Loucy (cell line): ENCODE measurements at regions not wholly inside any gene's neighbourhood (a gene's known extent, or its start where the extent isn't known, plus 50 kb on each side); places are given as distances from the start of the nearest gene placed in this dataset.

Source experiments
- H2AFZ ChIP-seq: fragments of 200-600 bp; sonication (generic); 2 replicates; pipeline ENCODE4 v1.6.0; 2016; ENCODE audit warnings: antibody characterized with exemption, mild to moderate bottlenecking, low read length, moderate library complexity
- H3F3A ChIP-seq: fragments of 200-600 bp; 2 replicates; pipeline ENCODE4 v1.6.0; 2016; ENCODE audit warnings: antibody characterized with exemption, low read depth, mild to moderate bottlenecking
- H3K27me3 ChIP-seq: fragments of 200-600 bp; sonication (generic); 2 replicates; pipeline ENCODE4 v1.6.1; 2014; ENCODE audit warnings: low read length, mild to moderate bottlenecking; ENCODE audit not compliant: insufficient read depth, poor library complexity, severe bottlenecking
- H3K36me3 ChIP-seq: fragments of 200-600 bp; sonication (generic); 2 replicates; pipeline ENCODE4 v1.6.1; 2016; ENCODE audit warnings: low read length; ENCODE audit not compliant: insufficient read depth
- H3K4me1 ChIP-seq: fragments of 200-600 bp; sonication (generic); 2 replicates; pipeline ENCODE4 v1.5.1; 2014; ENCODE audit warnings: low read length, mild to moderate bottlenecking; ENCODE audit not compliant: insufficient read depth, poor library complexity, severe bottlenecking
- H3K4me2 ChIP-seq: fragments of 200-600 bp; sonication (generic); 2 replicates; pipeline ENCODE4 v1.6.0; 2014; ENCODE audit warnings: antibody characterized with exemption, low read length, low read depth, mild to moderate bottlenecking; ENCODE audit not compliant: poor library complexity, severe bottlenecking
- H3K4me3 ChIP-seq: fragments of 200-600 bp; sonication (generic); 2 replicates; pipeline ENCODE4 v1.5.1; 2014; ENCODE audit warnings: low read length, mild to moderate bottlenecking, mixed read lengths; ENCODE audit not compliant: poor library complexity, severe bottlenecking
- H3K79me2 ChIP-seq: fragments of 200-600 bp; sonication (generic); 2 replicates; pipeline ENCODE4 v1.6.1; 2014; ENCODE audit warnings: low read length; ENCODE audit not compliant: insufficient read depth
- H3K9ac ChIP-seq: fragments of 200-600 bp; sonication (generic); 2 replicates; pipeline ENCODE4 v1.6.0; 2014; ENCODE audit warnings: mild to moderate bottlenecking, low read depth, low read length, moderate library complexity; ENCODE audit not compliant: poor library complexity, severe bottlenecking
- H3K9me2 ChIP-seq: fragments of 200-600 bp; sonication (generic); replicated peaks from 2 replicates; pipeline ENCODE4 v1.6.1; 2016; ENCODE audit warnings: low read depth, low read length, mixed read lengths
- H3K9me3 ChIP-seq: fragments of 200-600 bp; sonication (generic); 2 replicates; pipeline ENCODE4 v1.6.1; 2014; ENCODE audit warnings: mild to moderate bottlenecking, antibody characterized with exemption, low read length, low read depth; ENCODE audit not compliant: insufficient read depth
- H4K20me1 ChIP-seq: fragments of 200-600 bp; sonication (generic); 2 replicates; pipeline ENCODE4 v1.6.0; 2014; ENCODE audit warnings: antibody characterized with exemption, low read length, mild to moderate bottlenecking; ENCODE audit not compliant: insufficient read depth, poor library complexity, severe bottlenecking
- CTCF ChIP-seq: fragments of 200-600 bp; sonication (generic); conservative IDR thresholded peaks from 2 replicates; pipeline ENCODE4 v1.5.1; 2014; ENCODE audit warnings: mild to moderate bottlenecking, antibody characterized with exemption, low read length
- EZH2phosphoT487 ChIP-seq: fragments of 200-600 bp; IDR thresholded peaks from 2 replicates; pipeline ENCODE4 v1.6.1; 2018; ENCODE audit warnings: antibody characterized with exemption, mild to moderate bottlenecking, moderate library complexity, borderline replicate concordance

GRCh38 chr1:58165073-58165472 is 381.5 kb downstream of the OMA1 start:
- no peaks in the 10 kb centered on the region for H3K79me2 ChIP-seq
- H2AFZ ChIP-seq = no peak overlapping the region
- no peaks in the 10 kb centered on the region for H3K27me3 ChIP-seq
- peaks cover 23% of the 10 kb centered on the region for H3K4me1 ChIP-seq
- H3K4me2 ChIP-seq = no peak overlapping the region
- H3K9me2 ChIP-seq = no peaks in the 10 kb centered on the region
- H3F3A ChIP-seq = no peaks in the 10 kb centered on the region
- H3K9me3 ChIP-seq = no peaks in the 10 kb centered on the region
- no peaks in the 10 kb centered on the region for H4K20me1 ChIP-seq
- H3K36me3 ChIP-seq = no peaks in the 10 kb centered on the region
- no peak overlapping the region for H3K9ac ChIP-seq
- TF ChIP-seq CTCF (no peak), EZH2phosphoT487 (no peak)
- no peak overlapping the region for H3K4me3 ChIP-seq

- no peak overlapping the region for H3K4me2 ChIP-seq
- no peak overlapping the region for H3K4me3 ChIP-seq
- peaks cover 43% of the 10 kb centered on the region for H3K4me1 ChIP-seq
- peak overlapping the region; percentile 12 for H3K9ac ChIP-seq
- H3K9me3 ChIP-seq = no peaks in the 10 kb centered on the region
- H2AFZ ChIP-seq = peak overlapping the region; percentile 83
- no peaks in the 10 kb centered on the region for H3K27me3 ChIP-seq
- peak; percentile 98 for TF ChIP-seq CTCF
- no peak for TF ChIP-seq EZH2phosphoT487
- H3K36me3 ChIP-seq = no peaks in the 10 kb centered on the region
- H4K20me1 ChIP-seq = no peaks in the 10 kb centered on the region
- no peaks in the 10 kb centered on the region for H3K79me2 ChIP-seq
- H3K9me2 ChIP-seq = no peaks in the 10 kb centered on the region
- H3F3A ChIP-seq = no peaks in the 10 kb centered on the region
Observed at GRCh38 chr1:58162952-58163550, 383.5 kb downstream of the OMA1 start.

- Histone ChIP-seq H3K79me2 (no peaks in the 10 kb centered on the region), H3K36me3 (no peaks in the 10 kb centered on the region), H3K9ac (no peak overlapping the region), H3K4me2 (no peak overlapping the region), H2AFZ (no peak overlapping the region), H3K9me3 (no peaks in the 10 kb centered on the region), H3K4me1 (peaks cover 79% of the 10 kb centered on the region), H3K9me2 (no peaks in the 10 kb centered on the region), H3F3A (no peaks in the 10 kb centered on the region), H3K27me3 (no peaks in the 10 kb centered on the region), H4K20me1 (no peaks in the 10 kb centered on the region), H3K4me3 (no peak overlapping the region)
- no peak for TF ChIP-seq CTCF
- no peak for TF ChIP-seq EZH2phosphoT487
Observed at GRCh38 chr1:58159434-58159830, 387.1 kb downstream of the OMA1 start.
